H54 (cell line): ENCODE measurements at regions not wholly inside any gene's neighbourhood (a gene's known extent, or its start where the extent isn't known, plus 50 kb on each side); places are given as distances from the start of the nearest gene placed in this dataset.

Experiments used
- DNase-seq: peaks from one replicate; pipeline ENCODE4 v3.0.0; 2011; ENCODE audit warnings: low spot score, mixed read lengths; ENCODE audit not compliant: insufficient read length
- FAIRE-seq: peaks from 3 replicates; lab custom pipeline; 2011; peaks lifted over from hg19 to GRCh38; lab: Jason Lieb, UNC
- POLR2A ChIP-seq: IDR thresholded peaks from 2 replicates; pipeline ENCODE4 v1.6.1; 2011; ENCODE audit warnings: low read depth, mild to moderate bottlenecking, low read length

DNA sequence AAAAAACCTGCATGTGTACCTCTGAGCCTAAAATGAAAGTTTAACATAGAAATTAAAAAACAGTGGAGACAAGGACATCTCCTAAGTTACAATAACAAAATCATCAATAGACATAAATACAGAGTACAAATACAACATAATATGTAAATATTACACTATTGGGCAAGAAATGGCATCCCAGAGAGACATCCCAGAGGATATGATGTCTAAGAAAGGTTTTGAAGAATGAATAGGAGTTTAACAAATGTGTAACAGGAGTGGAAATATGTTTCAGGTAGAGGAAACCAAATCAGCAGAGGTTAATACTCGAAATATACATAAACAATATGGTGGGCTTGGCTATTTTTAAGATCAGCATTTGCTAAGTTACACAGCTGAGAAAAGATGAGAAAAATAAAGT, 447.7 kb upstream of the MAF start:
- no peak for FAIRE-seq
- DNase-seq, result no peak
- TF ChIP-seq POLR2A, result no peak

DNA sequence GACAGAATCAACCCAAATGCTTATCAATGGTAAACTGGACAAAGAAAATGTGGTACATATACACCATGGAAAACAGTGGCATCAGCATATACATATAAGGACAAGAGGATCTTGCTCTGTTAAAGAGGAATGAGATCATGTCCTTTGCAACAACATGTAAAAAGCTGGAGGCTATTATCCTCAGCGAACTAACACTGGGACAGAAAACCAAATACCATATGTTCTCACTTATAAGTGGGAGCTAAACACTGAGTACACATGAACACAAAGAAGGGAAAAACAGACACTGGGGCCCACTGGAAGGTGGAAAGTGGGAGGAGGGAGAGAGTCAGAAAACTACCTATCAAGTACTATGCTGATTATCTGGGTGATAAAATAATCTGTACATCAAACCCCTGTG, 447.3 kb upstream of the MAF start:
- DNase-seq (no peak), FAIRE-seq (no peak)
- no peak for TF ChIP-seq POLR2A

DNA sequence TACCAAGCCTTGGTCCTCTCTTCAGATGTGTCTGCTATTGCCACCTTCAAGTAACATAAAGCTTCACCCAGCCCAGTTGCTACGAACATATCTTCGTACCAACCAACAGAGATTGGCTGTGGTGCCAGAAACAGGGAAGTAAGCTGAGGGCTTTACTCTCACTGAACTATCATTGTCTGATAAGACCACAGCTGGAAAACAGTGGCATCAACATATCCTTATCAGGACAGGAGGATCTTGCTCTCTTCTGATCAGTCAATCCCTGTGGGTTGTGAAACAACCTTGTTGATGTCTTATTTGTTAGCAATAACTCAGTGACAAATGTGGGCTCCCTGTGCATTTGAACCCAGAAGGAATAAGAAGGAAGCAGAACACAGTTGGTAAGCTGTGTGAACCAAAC, 446.3 kb upstream of the MAF start:
- DNase-seq, result no peak
- FAIRE-seq, result no peak
- TF ChIP-seq POLR2A, result no peak

DNA sequence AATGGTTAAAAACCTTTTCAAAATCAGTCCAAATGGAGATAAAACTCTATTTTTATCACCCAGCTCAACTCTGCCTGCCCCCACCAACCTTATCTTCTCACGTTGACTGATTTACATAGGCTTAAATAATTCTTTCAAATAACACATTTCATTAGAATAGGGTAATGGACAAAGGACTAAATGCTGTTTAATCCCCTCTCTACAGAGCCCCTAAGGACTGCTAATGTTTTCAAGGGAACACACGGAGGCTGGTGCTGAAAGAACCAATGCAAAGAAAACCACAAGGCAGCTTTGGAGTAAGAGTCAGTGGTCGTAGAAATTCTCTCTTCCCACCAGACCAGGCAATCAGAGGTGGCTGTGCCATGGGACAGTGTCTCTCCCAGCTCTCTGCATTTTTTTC, 445.7 kb upstream of the MAF start:
- FAIRE-seq, result no peak
- TF ChIP-seq POLR2A, result no peak

DNA sequence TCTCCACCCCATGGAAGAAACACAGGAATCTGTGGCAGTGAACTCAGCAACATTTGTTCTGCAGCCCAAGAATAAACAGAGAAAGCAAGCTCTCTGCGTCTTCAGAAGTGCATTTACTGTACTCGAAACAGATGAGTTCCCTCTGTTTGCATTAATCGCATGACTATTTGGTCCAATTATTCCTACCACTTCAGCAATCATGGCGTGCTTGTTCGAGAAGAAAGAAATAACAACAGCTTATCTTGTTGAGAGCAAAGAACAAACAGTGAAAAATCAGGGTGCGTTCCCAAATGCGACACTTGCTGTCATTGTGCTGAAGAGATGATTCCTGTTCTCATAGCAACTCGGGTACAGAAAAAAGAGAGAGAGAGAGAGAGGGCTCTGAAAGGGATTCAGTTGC, 445.3 kb upstream of the MAF start:
- DNase-seq (no peak), FAIRE-seq (no peak)
- no peak for TF ChIP-seq POLR2A

More for the DNA sequence above, 445.7 kb upstream of the MAF start:
- no peak for DNase-seq

DNA sequence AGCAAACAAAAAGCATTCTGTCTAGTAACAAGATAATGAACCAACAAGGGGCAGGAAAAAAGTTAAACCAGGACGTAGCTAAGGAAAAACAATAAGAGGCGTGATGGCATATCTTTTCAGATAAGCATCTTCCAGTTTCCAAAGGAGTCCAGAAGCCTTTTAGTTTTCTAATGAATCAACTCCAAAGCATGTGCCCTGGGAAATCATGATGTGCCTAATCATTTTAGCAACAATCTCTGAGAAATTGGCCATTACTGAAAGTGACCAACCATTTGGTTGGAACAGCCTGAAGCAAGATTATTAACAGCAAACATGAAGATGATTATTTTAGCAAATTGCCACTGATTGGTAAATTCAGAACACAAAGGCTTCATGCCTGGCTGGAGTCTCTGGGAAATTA, 440.9 kb upstream of the MAF start:
- DNase-seq, result no peak
- no peak for TF ChIP-seq POLR2A
- no peak for FAIRE-seq

DNA sequence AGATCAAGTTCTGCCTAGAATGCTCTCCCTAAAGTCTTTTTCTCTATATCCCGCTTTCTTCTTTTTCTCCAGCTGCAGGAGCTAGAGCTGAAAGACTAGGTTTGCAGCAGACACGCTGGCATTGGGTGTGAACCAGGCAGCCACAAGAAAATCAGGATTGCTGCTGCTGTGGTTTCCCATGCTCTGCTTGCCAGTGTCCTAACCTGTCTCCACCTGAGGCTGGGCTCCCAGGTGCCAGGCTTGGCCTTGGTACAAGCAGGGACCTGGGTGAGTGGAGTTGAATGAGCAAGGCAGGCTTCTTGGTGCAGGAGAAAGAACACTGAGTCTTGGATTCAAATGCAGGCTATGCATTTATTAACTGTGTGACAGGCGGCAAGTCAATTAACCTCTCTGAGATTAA, 440.3 kb upstream of the MAF start:
- no peak for FAIRE-seq
- TF ChIP-seq POLR2A, result no peak

DNA sequence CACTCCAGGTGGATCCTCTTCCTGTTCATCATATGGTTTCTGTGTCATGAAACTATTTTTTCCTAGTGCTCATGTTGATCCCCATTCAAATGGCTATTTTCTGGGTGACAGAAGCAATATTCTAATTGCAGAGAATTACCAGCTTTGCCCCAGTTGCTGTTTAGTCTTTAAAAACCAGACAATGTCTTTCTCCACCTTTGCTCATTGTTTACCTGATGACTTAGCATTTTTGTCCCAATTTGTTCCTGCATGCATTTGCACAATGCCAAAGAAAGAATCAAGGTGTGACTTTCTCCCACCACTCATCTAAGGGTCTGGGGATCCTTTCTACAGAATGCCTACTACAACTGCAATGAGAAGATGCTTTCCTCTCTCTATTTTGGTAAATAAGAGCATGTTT, 439.9 kb upstream of the MAF start:
- no peak for TF ChIP-seq POLR2A
- FAIRE-seq, result no peak
- no peak for DNase-seq

More for the DNA sequence above, 440.3 kb upstream of the MAF start:
- no peak for DNase-seq

DNA sequence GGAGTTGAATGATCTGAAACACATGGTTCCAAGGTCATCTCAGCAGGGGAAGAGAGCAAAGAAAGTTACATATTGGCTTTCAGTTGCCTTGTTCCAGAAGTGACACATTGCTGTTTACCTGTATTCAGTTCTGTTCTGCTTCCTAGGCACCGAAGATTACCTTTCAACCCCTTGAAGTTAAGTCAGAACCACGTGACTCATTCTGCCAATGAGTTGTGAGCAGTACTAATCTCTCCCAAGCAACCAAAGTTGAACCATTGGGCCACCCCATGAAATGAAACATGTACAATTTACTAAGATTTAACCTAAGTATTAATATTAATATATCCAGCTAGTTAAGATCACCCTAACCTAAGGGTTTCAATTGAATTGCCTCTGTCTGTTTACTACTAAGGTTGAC, 439.2 kb upstream of the MAF start:
- no peak for DNase-seq
- no peak for FAIRE-seq
- TF ChIP-seq POLR2A, result no peak

DNA sequence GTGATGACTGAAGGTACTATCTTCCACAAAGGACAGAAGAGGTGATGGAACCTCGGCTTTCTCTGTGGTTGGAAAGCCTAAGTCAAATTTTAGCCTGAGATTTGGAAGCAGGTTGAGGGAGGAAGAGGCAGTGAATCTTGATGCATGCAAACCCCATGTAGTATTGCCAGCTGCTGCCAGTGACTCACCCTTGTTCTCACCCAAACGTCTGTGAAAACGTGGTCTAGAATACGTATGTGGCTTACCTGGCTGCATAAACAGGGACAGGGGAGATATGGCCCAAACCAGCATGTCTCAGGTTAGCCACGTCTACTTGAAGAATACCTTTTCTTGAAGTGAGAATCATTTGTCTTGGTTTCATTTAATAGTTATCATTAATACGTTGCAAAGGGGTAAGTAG, 438.0 kb upstream of the MAF start:
- DNase-seq (no peak), FAIRE-seq (no peak)
- no peak for TF ChIP-seq POLR2A

DNA sequence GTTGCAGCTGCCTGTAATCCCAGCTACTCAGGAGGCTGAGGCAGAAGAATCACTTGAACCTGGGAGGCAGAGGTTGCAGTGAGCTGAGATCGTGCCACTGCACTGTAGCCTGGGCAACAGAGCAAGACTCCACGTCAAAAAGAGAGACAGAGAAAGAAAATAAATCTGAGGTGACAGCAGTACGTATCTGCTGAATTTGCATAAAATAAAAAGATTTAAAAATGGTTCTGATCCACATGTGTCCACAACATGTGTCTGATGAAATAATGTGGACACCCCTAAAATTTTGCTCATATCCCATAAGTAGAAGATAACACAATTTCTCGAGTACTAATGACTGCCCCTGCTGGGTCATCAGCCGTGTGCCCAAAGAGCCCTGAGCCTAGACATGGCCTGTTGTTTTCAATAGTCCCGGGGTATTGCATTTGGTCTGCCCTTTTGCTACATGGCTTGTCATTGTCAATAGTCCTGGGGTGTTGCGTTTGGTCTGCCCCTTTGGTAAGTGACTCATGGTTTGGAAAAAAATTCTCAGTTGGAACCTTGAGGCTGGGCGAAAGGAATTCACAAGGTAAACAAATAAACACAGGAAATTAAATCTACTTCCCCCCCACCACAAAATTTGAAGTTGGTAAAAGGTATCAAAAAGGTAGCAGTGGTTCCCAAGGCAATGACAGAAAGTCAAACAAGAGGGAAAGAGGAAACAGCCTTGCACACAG, 434.6 kb upstream of the MAF start:
- no peak for TF ChIP-seq POLR2A
- DNase-seq (no peak), FAIRE-seq (no peak)

DNA sequence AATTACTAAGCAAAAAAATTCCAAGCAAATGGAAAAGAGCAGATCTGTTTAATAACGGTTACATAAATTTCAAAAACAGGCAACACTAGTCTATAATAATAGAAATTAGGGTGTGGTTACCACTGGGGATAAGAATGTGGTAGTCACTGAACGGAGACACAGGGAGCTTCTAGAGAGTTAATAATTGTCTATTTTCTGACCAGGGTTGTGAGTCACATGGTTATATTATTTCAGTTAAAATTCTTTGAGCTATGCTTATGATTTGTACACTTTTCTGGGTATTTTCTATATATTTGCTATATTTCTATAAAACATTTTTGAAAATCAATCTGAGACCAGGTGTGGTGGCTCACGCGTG, 433.9 kb upstream of the MAF start:
- DNase-seq, result no peak
- FAIRE-seq, result no peak
- TF ChIP-seq POLR2A, result no peak

DNA sequence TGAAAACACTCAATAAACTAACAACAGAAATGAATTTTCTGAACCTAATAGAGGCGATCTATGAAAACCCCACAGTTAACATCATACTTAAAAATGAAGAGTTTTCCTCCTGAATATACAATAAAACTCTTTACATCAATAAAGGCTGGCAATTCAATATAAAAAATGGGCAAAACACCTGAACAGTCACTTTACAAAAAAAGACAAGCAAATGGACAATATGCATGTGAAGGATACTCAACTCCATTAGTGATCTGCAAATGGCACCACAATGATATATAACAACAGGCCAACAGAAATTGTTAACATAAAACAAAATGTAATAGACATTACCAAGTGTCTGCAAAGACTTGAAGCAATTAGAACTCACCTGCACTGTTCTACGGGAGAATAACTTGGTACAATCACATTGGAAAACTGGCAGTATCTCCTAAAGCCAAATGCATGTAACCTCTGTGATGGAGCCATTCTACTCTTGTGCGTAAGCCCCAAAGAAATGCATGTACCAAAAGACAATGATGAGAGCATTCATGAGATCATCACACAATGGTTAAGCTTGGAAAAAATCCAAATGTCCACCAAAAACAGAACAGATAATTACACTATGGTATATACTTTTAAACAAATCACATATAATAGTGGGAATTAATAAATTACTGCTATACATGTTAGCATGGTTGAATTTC, 433.4 kb upstream of the MAF start:
- DNase-seq (no peak), FAIRE-seq (no peak)
- TF ChIP-seq POLR2A, result no peak

DNA sequence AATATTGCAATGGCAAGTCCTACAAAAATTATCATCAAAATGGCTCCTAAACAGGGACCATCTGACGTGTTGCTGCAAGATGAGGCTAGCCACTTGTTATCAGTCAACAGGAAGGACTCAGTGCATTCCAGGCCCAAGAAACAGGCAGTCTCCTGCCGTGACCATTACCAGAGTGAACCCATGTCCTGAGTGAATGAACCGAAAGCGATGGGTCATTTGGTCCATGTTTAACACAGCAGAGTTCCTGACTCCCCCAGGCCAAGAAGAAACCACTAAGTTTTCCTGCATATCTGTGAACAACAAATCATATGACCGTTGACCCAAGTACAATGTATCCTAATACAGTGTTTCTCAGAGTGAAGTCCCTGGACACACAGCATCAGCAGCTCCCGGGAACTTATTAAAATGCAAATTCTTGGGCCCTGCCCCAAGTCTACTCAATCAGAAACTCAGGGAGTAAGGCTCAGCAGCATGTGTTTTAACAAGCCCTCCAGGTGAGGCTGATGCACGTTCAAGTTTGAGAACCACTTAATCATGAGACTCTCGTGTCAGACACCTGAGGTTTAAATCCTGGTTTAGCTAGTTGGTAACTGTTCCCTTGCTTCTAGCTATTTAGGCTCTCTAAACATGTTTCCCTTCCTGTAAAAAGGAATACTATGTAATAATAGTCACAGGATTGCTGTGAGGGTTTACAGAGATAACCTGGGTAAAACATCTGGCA, 429.4 kb upstream of the MAF start:
- DNase-seq, result no peak
- no peak for TF ChIP-seq POLR2A
- FAIRE-seq, result no peak

DNA sequence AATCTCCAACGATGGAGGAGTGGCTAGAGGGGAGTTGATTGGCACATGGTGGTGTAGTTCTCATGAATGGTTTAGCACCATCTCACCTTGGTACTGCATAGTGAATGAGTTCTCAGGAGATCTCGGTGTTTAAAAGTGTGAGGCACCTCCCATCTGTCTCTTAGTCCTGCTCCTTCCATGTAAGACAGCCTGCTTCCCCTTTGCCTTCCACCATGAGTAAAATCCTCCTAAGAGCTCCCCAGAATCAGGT, 428.8 kb upstream of the MAF start:
- FAIRE-seq (no peak), DNase-seq (no peak)
- no peak for TF ChIP-seq POLR2A
